Ascending aorta (tissue), 2 donors: ENCODE measurements at regions not wholly inside any gene's neighbourhood (a gene's known extent, or its start where the extent isn't known, plus 50 kb on each side); places are given as distances from the start of the nearest gene placed in this dataset.

Experiments
- DNase-seq, 2 donors: peaks; one replicate each; pipeline ENCODE4 v3.0.0-alpha.2; 2019; ENCODE audit warnings: low spot score in 2 of 2
- H3K27ac ChIP-seq, 2 donors: fragments of 200-600 bp; sonication (generic); one replicate each; pipeline ENCODE4 v1.5.1; 2016 to 2017; ENCODE audit warnings: mild to moderate bottlenecking in 1 of 2
- H3K27me3 ChIP-seq: fragments of 200-600 bp; sonication (generic); one replicate; pipeline ENCODE4 v1.5.1; 2017
- H3K36me3 ChIP-seq, 2 donors: fragments of 200-600 bp; sonication (generic); one replicate each; pipeline ENCODE4 v1.5.1; 2016
- H3K4me1 ChIP-seq, 2 donors: fragments of 200-600 bp; sonication (generic); one replicate each; pipeline ENCODE4 v1.5.1; 2016 to 2017; ENCODE audit warnings: mild to moderate bottlenecking in 1 of 2
- H3K4me3 ChIP-seq, 2 donors: fragments of 200-600 bp; sonication (generic); one replicate each; pipeline ENCODE4 v1.5.1; 2016 to 2017; ENCODE audit warnings: mild to moderate bottlenecking in 1 of 2
- H3K9me3 ChIP-seq, 2 donors: fragments of 200-600 bp; sonication (generic); one replicate each; pipeline ENCODE4 v1.5.1; 2016
- CTCF ChIP-seq, 3 experiments: fragments of 200-600 bp in 2 of 3; fragments of 450-650 bp in 1 of 3; sonication (generic) in 2 of 3; IDR thresholded peaks; one replicate each; pipeline ENCODE4 v1.5.1; 2016 to 2019; ENCODE audit warnings: antibody characterized with exemption in 3 of 3, mild to moderate bottlenecking in 1 of 3, moderate library complexity in 1 of 3
- intact Hi-C: fragments of 100-400 bp; cut with DNase I; formaldehyde crosslinking; loops from one replicate; pipeline ENCODE4 v1.15.1; 2023

GRCh38 chr4:97491856-97492255 is 651.4 kb downstream of the STPG2 start:
- DNase-seq, result no peak
- H3K27ac ChIP-seq, result no peak overlapping the region
- intact Hi-C loops, result no loop called here
- TF ChIP-seq CTCF (IDR thresholded peaks at IDR 0.05), result no peak
- H3K36me3 ChIP-seq, result no peaks in the 10 kb centered on the region
- no peaks in the 10 kb centered on the region for H3K9me3 ChIP-seq
- H3K4me3 ChIP-seq, result no peak overlapping the region
- H3K27me3 ChIP-seq, result no peaks in the 10 kb centered on the region
- H3K4me1 ChIP-seq, result no peaks in the 10 kb centered on the region

DNA sequence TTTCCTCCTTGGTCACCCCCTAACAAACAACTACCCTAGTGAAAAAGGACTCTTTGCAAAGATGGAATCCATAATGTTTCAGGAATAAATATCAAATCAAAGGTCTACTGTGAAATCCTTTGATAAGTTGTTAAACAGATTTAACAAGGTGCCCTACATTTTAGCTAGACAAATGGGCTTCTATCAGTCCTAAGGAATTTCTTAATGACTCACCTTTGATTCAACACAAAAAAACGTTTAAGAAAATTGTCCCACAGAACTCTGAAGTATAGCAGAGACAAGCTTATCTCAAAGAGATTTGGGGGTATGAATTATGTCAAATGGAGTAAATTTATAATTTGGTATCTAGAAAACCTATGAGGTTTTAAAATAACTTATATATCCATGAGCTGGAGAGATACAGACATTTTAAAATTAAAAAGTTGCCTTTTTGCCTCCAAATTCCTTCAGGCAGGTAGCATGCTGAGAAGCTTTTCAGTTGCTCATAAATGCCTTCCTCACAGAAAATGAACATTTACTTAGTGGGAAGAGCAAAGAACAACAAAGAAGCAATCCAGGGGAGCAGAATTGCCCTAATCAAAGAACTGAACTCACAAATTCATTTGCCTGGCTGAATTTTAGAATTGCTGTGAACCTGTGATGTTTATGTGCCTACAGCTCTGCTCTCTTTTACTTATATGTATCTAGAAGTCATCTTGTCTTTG is 649.3 kb downstream of the STPG2 start:
- Histone ChIP-seq H3K27me3 (no peaks in the 10 kb centered on the region), H3K36me3 (no peaks in the 10 kb centered on the region), H3K27ac (no peak overlapping the region), H3K4me3 (no peak overlapping the region), H3K4me1 (no peaks in the 10 kb centered on the region), H3K9me3 (no peaks in the 10 kb centered on the region)
- TF ChIP-seq CTCF (IDR thresholded peaks at IDR 0.05), result no peak
- DNase-seq, result no peak
- intact Hi-C loops, result no loop called here

DNA sequence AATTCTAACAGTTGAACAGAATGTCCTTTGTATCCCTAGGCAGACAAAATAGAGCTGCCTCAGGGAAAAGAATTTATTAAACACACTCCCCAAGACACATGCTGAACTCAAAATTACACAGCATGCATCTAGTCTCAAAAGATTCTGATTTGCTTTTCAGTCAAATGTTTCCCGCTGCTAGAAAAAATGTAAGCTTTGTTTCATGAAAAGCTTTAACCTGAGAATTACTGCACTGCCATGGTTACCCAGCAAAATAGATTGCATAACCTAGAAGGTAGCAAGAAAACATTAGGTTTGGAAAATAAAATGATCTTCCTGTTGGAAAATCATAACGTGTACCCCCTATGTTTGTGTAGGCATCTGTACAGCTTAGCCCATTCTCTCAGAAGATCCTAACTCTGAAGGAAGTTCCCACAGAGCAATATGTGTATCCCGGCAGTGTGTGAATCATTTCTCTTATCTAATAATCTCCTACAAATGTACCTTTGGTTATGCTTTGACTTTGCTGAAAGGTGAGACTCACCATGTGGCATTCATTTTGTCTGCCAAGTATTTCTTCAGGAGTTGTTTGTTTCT is 646.9 kb downstream of the STPG2 start:
- Histone ChIP-seq H3K27ac (no peak overlapping the region), H3K4me1 (no peaks in the 10 kb centered on the region), H3K9me3 (no peaks in the 10 kb centered on the region), H3K4me3 (no peak overlapping the region), H3K36me3 (no peaks in the 10 kb centered on the region), H3K27me3 (no peaks in the 10 kb centered on the region)
- no peak for TF ChIP-seq CTCF (IDR thresholded peaks at IDR 0.05)
- intact Hi-C loops, result no loop called here
- DNase-seq, result no peak

DNA sequence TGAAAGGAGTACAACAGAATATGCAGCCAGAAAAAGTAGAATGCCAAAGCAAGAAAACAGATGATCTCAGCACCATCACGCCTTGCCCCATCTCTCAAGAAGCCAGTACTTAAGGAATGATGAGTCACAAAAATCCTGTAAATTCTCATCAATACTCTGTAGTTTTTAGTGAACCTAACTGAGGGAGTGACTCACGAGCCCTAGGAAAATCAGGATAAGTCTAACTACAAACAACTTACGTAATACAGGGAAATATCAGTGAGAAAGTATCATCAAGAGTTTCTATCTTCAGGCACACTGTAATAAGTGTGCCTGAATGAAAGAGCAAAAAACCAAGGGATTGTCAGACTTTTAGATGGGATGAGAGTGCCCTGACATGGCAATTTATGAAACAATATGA is 644.4 kb downstream of the STPG2 start:
- Histone ChIP-seq H3K9me3 (no peaks in the 10 kb centered on the region), H3K27me3 (no peaks in the 10 kb centered on the region), H3K4me3 (no peak overlapping the region), H3K27ac (no peak overlapping the region), H3K36me3 (no peaks in the 10 kb centered on the region), H3K4me1 (no peaks in the 10 kb centered on the region)
- TF ChIP-seq CTCF (IDR thresholded peaks at IDR 0.05), result no peak
- no peak for DNase-seq
- intact Hi-C loops, result no loop called here

GRCh38 chr4:97500423-97500822 is 642.9 kb downstream of the STPG2 start:
- intact Hi-C loops, result no loop called here
- H3K27me3 ChIP-seq, result no peaks in the 10 kb centered on the region
- no peaks in the 10 kb centered on the region for H3K36me3 ChIP-seq
- no peak overlapping the region for H3K4me3 ChIP-seq
- no peaks in the 10 kb centered on the region for H3K9me3 ChIP-seq
- TF ChIP-seq CTCF (IDR thresholded peaks at IDR 0.05), result no peak
- no peak overlapping the region for H3K27ac ChIP-seq
- no peaks in the 10 kb centered on the region for H3K4me1 ChIP-seq
- no peak for DNase-seq
